A549 (cell line): ENCODE measurements at regions not wholly inside any gene's neighbourhood (a gene's known extent, or its start where the extent isn't known, plus 50 kb on each side); places are given as distances from the start of the nearest gene placed in this dataset.

ENCODE experiments used
- ATAC-seq, 2 experiments: fragments of 200-7000 bp in 1 of 2; fragments of >200 bp in 1 of 2; cut with Nextera tagmentation in 1 of 2; cut with Tn5 transposase in 1 of 2; 3 replicates each; pipeline versions ENCODE4 v1.8.0 to v1.9.1; 2018 to 2020; ENCODE audit warnings: mild to moderate bottlenecking in 1 of 2, moderate library complexity in 1 of 2
- CTCF ChIA-PET: fragments of 300-600 bp; sonication (Branson Sonifier 250); formaldehyde crosslinking; extraction: SDS; loops from one replicate; lab custom pipeline; 2021; ENCODE audit warnings: antibody characterized with exemption, inconsistent platforms; lab: Yijun Ruan, JAX
- POLR2A ChIA-PET: fragments of 350-600 bp; formaldehyde crosslinking; extraction: SDS; loops from one replicate; lab custom pipeline; 2021; ENCODE audit warnings: antibody characterized with exemption, inconsistent platforms; lab: Yijun Ruan, JAX
- DNase-seq, 2 experiments: peaks; one replicate each; pipeline versions ENCODE4 v3.0.0 to v3.0.0-alpha.2; 2011 to 2016; ENCODE audit warnings: low read depth in 1 of 2, low spot score in 1 of 2
- FAIRE-seq: peaks from 2 replicates; lab custom pipeline; 2011; peaks lifted over from hg19 to GRCh38; lab: Jason Lieb, UNC
- H3K27ac ChIP-seq, 2 experiments: fragments of >200 bp; sonication (Bioruptor Twin); formaldehyde crosslinking; 3 replicates each; pipeline ENCODE4 v1.5.1; 2016 to 2017
- H3K4me1 ChIP-seq: fragments of >200 bp; sonication (Bioruptor Twin); formaldehyde crosslinking; 3 replicates; pipeline ENCODE4 v1.6.1; 2016
- H3K4me2 ChIP-seq: fragments of >200 bp; sonication (Bioruptor Twin); formaldehyde crosslinking; 3 replicates; pipeline ENCODE4 v1.6.1; 2016
- H3K4me3 ChIP-seq: fragments of >200 bp; sonication (Bioruptor Twin); formaldehyde crosslinking; 3 replicates; pipeline ENCODE4 v1.5.1; 2016
- H3K9me3 ChIP-seq: fragments of >200 bp; sonication (Bioruptor Twin); formaldehyde crosslinking; 3 replicates; pipeline ENCODE4 v1.6.1; 2016
- ATOH8 ChIP-seq: fragments of 250-450 bp; sonication (Bioruptor Pico); IDR thresholded peaks from 2 replicates; pipeline ENCODE4 v1.5.0; 2020; ENCODE audit warnings: low read depth, mild to moderate bottlenecking, moderate library complexity
- BCL3 ChIP-seq: fragments of >200 bp; sonication (Bioruptor Twin); formaldehyde crosslinking; IDR thresholded peaks from 3 replicates; pipeline ENCODE4 v1.6.1; 2016
- CBX8 ChIP-seq: fragments of 200-600 bp; sonication (generic); IDR thresholded peaks from 2 replicates; pipeline ENCODE4 v1.6.1; 2016
- CHD2 ChIP-seq: fragments of 150-350 bp; IDR thresholded peaks from 2 replicates; pipeline ENCODE4 v1.6.1; 2014; ENCODE audit warnings: low read length; ENCODE audit not compliant: partially characterized antibody
- CTCF ChIP-seq: fragments of >200 bp; sonication (Bioruptor Twin); formaldehyde crosslinking; IDR thresholded peaks from 3 replicates; pipeline ENCODE4 v1.5.1; 2016
- E2F6 ChIP-seq: IDR thresholded peaks from 2 replicates; pipeline ENCODE4 v1.6.1; 2012; ENCODE audit warnings: low read depth, borderline replicate concordance
- EHF ChIP-seq: fragments of 250-450 bp; sonication (Bioruptor Pico); IDR thresholded peaks from 2 replicates; pipeline ENCODE4 v1.5.0; 2020; ENCODE audit warnings: mild to moderate bottlenecking
- ELK1 ChIP-seq: fragments of 150-350 bp; IDR thresholded peaks from 2 replicates; pipeline ENCODE4 v1.6.1; 2014; ENCODE audit warnings: low read depth, mild to moderate bottlenecking, low read length
- ESRRA ChIP-seq: fragments of 150-350 bp; IDR thresholded peaks from 2 replicates; pipeline ENCODE4 v1.6.1; 2014; ENCODE audit warnings: mild to moderate bottlenecking, low read length, borderline replicate concordance
- FOSB ChIP-seq: fragments of 250-450 bp; sonication (Bioruptor Pico); IDR thresholded peaks from 2 replicates; pipeline ENCODE4 v1.5.0; 2020; ENCODE audit warnings: mild to moderate bottlenecking, moderate library complexity
- FOXS1 ChIP-seq: fragments of 250-450 bp; sonication (Bioruptor Pico); IDR thresholded peaks from 2 replicates; pipeline ENCODE4 v1.5.0; 2020; ENCODE audit warnings: mild to moderate bottlenecking, moderate library complexity
- GATA3 ChIP-seq: IDR thresholded peaks from 2 replicates; pipeline ENCODE4 v1.6.1; 2012; ENCODE audit warnings: borderline replicate concordance
- HMGXB4 ChIP-seq: fragments of 250-450 bp; sonication (Bioruptor Pico); IDR thresholded peaks from 2 replicates; pipeline ENCODE4 v1.5.0; 2021; ENCODE audit warnings: mild to moderate bottlenecking, moderate library complexity, borderline replicate concordance
- HOXA7 ChIP-seq: fragments of 250-450 bp; sonication (Bioruptor Pico); IDR thresholded peaks from 2 replicates; pipeline ENCODE4 v1.5.0; 2020; ENCODE audit warnings: mild to moderate bottlenecking, moderate library complexity
- HOXB5 ChIP-seq: fragments of 250-450 bp; sonication (Bioruptor Pico); IDR thresholded peaks from 2 replicates; pipeline ENCODE4 v1.5.0; 2020; ENCODE audit warnings: mild to moderate bottlenecking, moderate library complexity
- KDM1A ChIP-seq: fragments of 200-600 bp; sonication (generic); IDR thresholded peaks from 2 replicates; pipeline ENCODE4 v1.6.1; 2016; ENCODE audit warnings: low read depth, mild to moderate bottlenecking
- KDM5A ChIP-seq: fragments of 200-600 bp; sonication (generic); IDR thresholded peaks from 2 replicates; pipeline ENCODE4 v1.6.1; 2016; ENCODE audit warnings: antibody characterized with exemption, mild to moderate bottlenecking
- MAFK ChIP-seq: fragments of 450-650 bp; IDR thresholded peaks from 2 replicates; pipeline ENCODE4 v1.6.1; 2014; ENCODE audit not compliant: partially characterized antibody
- NPAS2 ChIP-seq: fragments of 250-450 bp; sonication (Bioruptor Pico); IDR thresholded peaks from 2 replicates; pipeline ENCODE4 v1.8.0; 2022; ENCODE audit warnings: mild to moderate bottlenecking, moderate library complexity, borderline replicate concordance
- NR3C1 ChIP-seq: fragments of >200 bp; sonication (Bioruptor Twin); formaldehyde crosslinking; IDR thresholded peaks from 3 replicates; pipeline ENCODE4 v1.6.1; 2017
- POLR2A ChIP-seq: IDR thresholded peaks from 2 replicates; pipeline ENCODE4 v1.6.1; 2012; ENCODE audit warnings: mild to moderate bottlenecking, low read length
- RCOR1 ChIP-seq: fragments of 150-350 bp; IDR thresholded peaks from 2 replicates; pipeline ENCODE4 v1.6.1; 2014; ENCODE audit warnings: antibody characterized with exemption, low read length, low read depth
- REST ChIP-seq: fragments of 200-600 bp; sonication (generic); IDR thresholded peaks from 2 replicates; pipeline ENCODE4 v1.6.1; 2016; ENCODE audit warnings: antibody characterized with exemption, mild to moderate bottlenecking, moderate library complexity
- RFX5 ChIP-seq: fragments of 450-650 bp; IDR thresholded peaks from 2 replicates; pipeline ENCODE4 v1.7.1; 2014; ENCODE audit warnings: antibody characterized with exemption, mild to moderate bottlenecking, moderate library complexity
- SREBF2 ChIP-seq: fragments of 450-650 bp; IDR thresholded peaks from 2 replicates; pipeline ENCODE4 v1.6.1; 2014; ENCODE audit warnings: mild to moderate bottlenecking, moderate library complexity
- TFCP2L1 ChIP-seq: fragments of 250-450 bp; sonication (Bioruptor Pico); IDR thresholded peaks from 2 replicates; pipeline ENCODE4 v1.5.0; 2021; ENCODE audit warnings: mild to moderate bottlenecking
- ZC3H11A ChIP-seq: fragments of 450-650 bp; IDR thresholded peaks from 2 replicates; pipeline ENCODE4 v1.6.1; 2014; ENCODE audit warnings: antibody characterized with exemption, mild to moderate bottlenecking
- ZFP36 ChIP-seq: fragments of 450-650 bp; IDR thresholded peaks from 2 replicates; pipeline ENCODE4 v1.6.1; 2014; ENCODE audit warnings: borderline replicate concordance; ENCODE audit not compliant: partially characterized antibody
- ZNF302 ChIP-seq: fragments of 250-450 bp; sonication (Bioruptor Pico); IDR thresholded peaks from 2 replicates; pipeline ENCODE4 v1.9.0; 2021; ENCODE audit warnings: inconsistent platforms, mild to moderate bottlenecking, moderate library complexity
- WGBS: methylation state at CpG from one replicate; pipeline ENCODE4 v1.1.6; 2017; ENCODE audit errors: missing lambda C conversion rate; 5-methylcytosine and 5-hydroxymethylcytosine counted together

GRCh38 chr6:78551361-78551760 is 316.0 kb upstream of the IRAK1BP1 start (continued):
- TF ChIP-seq CTCF: no peak
- TF ChIP-seq MAFK: no peak
- TF ChIP-seq, all 56 proteins: peak for 0

GRCh38 chr6:78552435-78552834 is 314.9 kb upstream of the IRAK1BP1 start:
- Histone ChIP-seq H3K27ac (no peak overlapping the region), H3K4me2 (no peak overlapping the region), H3K4me3 (no peak overlapping the region), H3K4me1 (no peaks in the 10 kb centered on the region), H3K9me3 (no peaks in the 10 kb centered on the region)
- no peak for TF ChIP-seq FOSB
- no peak for TF ChIP-seq HMGXB4 (CRISPR knock-in tag)
- TF ChIP-seq EHF (CRISPR knock-in tag): no peak
- TF ChIP-seq POLR2A: no peak
- TF ChIP-seq CBX8: no peak
- no peak for TF ChIP-seq ZFP36
- no peak for TF ChIP-seq NPAS2
- no peak for TF ChIP-seq E2F6
- TF ChIP-seq RFX5: no peak
- TF ChIP-seq KDM5A: no peak
- TF ChIP-seq ESRRA: no peak
- no peak for TF ChIP-seq ZC3H11A
- no peak for TF ChIP-seq REST
- TF ChIP-seq CHD2: no peak
- no peak for TF ChIP-seq SREBF2
- TF ChIP-seq GATA3: no peak
- no peak for TF ChIP-seq ZNF302 (CRISPR knock-in tag)
- TF ChIP-seq KDM1A: no peak
- TF ChIP-seq HOXA7: no peak
- POLR2A ChIA-PET: no interaction called here
- no peak for FAIRE-seq
- CTCF ChIA-PET: no interaction called here
- 40% methylated on average over 3 of the region's 3 CpGs for WGBS
- no peak for DNase-seq
- ATAC-seq: no peak

- POLR2A ChIA-PET: no interaction called here
- Histone ChIP-seq H3K9me3 (no peaks in the 10 kb centered on the region), H3K4me1 (no peaks in the 10 kb centered on the region), H3K4me3 (no peak overlapping the region), H3K4me2 (no peak overlapping the region), H3K27ac (no peak overlapping the region)
- FAIRE-seq (no peak), ATAC-seq (no peak), DNase-seq (no peak)
- 46% methylated on average over 2 of the region's 2 CpGs for WGBS
- CTCF ChIA-PET: no interaction called here
- TF ChIP-seq BCL3: no peak
- TF ChIP-seq RFX5: no peak
- no peak for TF ChIP-seq FOXS1
- no peak for TF ChIP-seq RCOR1
- TF ChIP-seq NR3C1: no peak
- no peak for TF ChIP-seq TFCP2L1
- TF ChIP-seq ATOH8: no peak
- TF ChIP-seq EHF (CRISPR knock-in tag): no peak
- no peak for TF ChIP-seq ELK1
- TF ChIP-seq HOXB5 (CRISPR knock-in tag): no peak
Observed at GRCh38 chr6:78554341-78554740, 313.0 kb upstream of the IRAK1BP1 start.
